ENCODE measurements at regions not wholly inside any gene's neighbourhood (a gene's known extent, or its start where the extent isn't known, plus 50 kb on each side); places are given as distances from the start of the nearest gene placed in this dataset.

DNA sequence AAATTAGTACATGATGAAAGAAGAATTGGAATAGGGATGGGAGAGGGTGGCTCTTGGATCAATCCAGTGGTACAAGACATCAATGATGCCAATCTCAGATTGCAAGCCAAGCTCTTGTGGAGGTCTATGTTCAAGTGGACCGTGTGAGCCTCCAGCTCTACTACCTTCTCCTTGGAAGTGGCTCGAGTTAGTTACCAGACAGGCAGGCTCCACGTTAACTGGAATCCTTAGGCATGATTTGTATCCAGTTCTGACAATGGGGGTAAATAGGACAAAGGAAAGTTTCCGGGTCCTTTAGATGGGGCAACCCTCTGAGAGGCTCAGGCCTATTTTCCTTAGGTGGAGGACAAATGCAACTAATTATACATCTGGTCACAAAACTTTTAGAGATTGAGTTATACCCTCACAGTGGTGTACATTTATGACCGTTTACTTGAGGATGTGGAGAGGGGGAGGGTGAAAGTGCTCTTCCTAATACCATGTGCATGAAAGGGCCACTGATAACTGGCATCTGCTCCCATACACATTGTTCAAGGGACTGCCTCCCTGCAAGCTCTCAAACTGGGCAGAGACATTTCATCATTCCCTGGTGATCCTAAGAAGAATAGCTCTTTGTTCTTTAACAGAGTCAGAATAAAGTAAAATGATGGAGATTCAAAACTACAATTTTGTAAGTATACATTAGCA lies 180.2 kb downstream of the SOCS6 start:
- 14% methylated on average over 4 of the region's 5 CpGs for WGBS (ENCODE audit: low lambda C conversion rate)
- Histone ChIP-seq H4K20me1 (ENCODE audit: insufficient read depth, low read length) (no peaks in the 10 kb centered on the region), H3K4me3 (replicated peaks in 1 of 3; ENCODE audit: insufficient read depth in 1 of 3, low read depth in 2 of 3, low read length in 3 of 3) (no peak overlapping the region), H3K79me2 (ENCODE audit: insufficient read depth, low read length) (no peaks in the 10 kb centered on the region), H3K9me3 (ENCODE audit: low read length) (no peaks in the 10 kb centered on the region), H3K4me2 (ENCODE audit: low read depth, low read length) (no peak overlapping the region), H3K27ac (ENCODE audit: extremely low read length, insufficient read depth, low read length) (no peak overlapping the region), H3K27me3 (ENCODE audit: control insufficient read depth in 1 of 2, insufficient read depth in 2 of 2, low read length in 2 of 2) (no peaks in the 10 kb centered on the region), H3K9ac (ENCODE audit: insufficient read depth, low read depth, low read length) (no peak overlapping the region), H3K4me1 (ENCODE audit: insufficient read depth, low read length) (peaks cover 10% of the 10 kb centered on the region), H2AFZ (ENCODE audit: low read length) (no peak overlapping the region), H3K36me3 (replicated peaks in 1 of 2; ENCODE audit: control insufficient read depth in 1 of 2, insufficient read depth in 2 of 2, low read length in 2 of 2) (no peaks in the 10 kb centered on the region)
- no peak for DNase-seq (ENCODE audit: low spot score)
- no peak for TF ChIP-seq TARDBP (CRISPR knock-in tag; IDR thresholded peaks at IDR 0.05)
- TF ChIP-seq, protein P1, sequence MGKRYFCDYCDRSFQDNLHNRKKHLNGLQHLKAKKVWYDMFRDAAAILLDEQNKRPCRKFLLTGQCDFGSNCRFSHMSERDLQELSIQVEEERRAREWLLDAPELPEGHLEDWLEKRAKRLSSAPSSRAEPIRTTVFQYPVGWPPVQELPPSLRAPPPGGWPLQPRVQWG (CRISPR knock-in tag; IDR thresholded peaks at IDR 0.05; ENCODE audit: borderline replicate concordance, low read depth) = no peak
- no peak for TF ChIP-seq ZMYM4 (CRISPR knock-in tag; IDR thresholded peaks at IDR 0.05)
- TF ChIP-seq, protein P2, sequence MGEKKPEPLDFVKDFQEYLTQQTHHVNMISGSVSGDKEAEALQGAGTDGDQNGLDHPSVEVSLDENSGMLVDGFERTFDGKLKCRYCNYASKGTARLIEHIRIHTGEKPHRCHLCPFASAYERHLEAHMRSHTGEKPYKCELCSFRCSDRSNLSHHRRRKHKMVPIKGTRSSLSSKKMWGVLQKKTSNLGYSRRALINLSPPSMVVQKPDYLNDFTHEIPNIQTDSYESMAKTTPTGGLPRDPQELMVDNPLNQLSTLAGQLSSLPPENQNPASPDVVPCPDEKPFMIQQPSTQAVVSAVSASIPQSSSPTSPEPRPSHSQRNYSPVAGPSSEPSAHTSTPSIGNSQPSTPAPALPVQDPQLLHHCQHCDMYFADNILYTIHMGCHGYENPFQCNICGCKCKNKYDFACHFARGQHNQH (CRISPR knock-in tag; IDR thresholded peaks at IDR 0.05) = no peak
- TF ChIP-seq SMAD3 (CRISPR knock-in tag; IDR thresholded peaks at IDR 0.05) = no peak
- TF ChIP-seq AGO2 (optimal IDR thresholded peaks at IDR 0.05; ENCODE audit: low read depth, low read length) = no peak
- no peak for TF ChIP-seq SKI (IDR thresholded peaks at IDR 0.05; ENCODE audit: partially characterized antibody)
- TF ChIP-seq, protein P3, sequence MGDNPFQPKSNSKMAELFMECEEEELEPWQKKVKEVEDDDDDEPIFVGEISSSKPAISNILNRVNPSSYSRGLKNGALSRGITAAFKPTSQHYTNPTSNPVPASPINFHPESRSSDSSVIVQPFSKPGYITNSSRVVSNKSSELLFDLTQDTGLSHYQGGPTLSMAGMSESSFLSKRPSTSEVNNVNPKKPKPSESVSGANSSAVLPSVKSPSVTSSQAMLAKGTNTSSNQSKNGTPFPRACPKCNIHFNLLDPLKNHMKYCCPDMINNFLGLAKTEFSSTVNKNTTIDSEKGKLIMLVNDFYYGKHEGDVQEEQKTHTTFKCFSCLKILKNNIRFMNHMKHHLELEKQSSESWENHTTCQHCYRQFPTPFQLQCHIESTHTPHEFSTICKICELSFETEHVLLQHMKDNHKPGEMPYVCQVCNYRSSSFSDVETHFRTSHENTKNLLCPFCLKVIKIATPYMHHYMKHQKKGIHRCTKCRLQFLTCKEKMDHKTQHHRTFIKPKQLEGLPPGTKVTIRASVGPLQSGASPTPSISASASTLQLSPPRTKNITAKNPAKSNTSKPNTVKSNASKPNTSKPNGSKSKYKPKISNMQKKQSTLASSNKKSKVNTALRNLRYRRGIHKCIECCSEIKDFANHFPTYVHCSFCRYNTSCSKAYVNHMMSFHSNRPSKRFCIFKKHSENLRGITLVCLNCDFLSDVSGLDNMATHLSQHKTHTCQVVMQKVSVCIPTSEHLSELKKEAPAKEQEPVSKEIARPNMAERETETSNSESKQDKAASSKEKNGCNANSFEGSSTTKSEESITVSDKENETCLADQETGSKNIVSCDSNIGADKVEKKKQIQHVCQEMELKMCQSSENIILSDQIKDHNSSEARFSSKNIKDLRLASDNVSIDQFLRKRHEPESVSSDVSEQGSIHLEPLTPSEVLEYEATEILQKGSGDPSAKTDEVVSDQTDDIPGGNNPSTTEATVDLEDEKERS (CRISPR knock-in tag; IDR thresholded peaks at IDR 0.05) = no peak
- TF ChIP-seq, protein P4, sequence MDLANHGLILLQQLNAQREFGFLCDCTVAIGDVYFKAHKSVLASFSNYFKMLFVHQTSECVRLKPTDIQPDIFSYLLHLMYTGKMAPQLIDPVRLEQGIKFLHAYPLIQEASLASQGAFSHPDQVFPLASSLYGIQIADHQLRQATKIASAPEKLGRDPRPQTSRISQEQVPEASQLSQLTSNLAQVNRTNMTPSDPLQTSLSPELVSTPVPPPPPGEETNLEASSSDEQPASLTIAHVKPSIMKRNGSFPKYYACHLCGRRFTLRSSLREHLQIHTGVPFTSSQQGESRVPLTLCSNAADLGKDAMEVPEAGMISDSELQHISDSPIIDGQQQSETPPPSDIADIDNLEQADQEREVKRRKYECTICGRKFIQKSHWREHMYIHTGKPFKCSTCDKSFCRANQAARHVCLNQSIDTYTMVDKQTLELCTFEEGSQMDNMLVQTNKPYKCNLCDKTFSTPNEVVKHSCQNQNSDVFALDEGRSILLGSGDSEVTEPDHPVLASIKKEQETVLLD (CRISPR knock-in tag; IDR thresholded peaks at IDR 0.05; ENCODE audit: low read depth) = no peak
- TF ChIP-seq, protein P5, sequence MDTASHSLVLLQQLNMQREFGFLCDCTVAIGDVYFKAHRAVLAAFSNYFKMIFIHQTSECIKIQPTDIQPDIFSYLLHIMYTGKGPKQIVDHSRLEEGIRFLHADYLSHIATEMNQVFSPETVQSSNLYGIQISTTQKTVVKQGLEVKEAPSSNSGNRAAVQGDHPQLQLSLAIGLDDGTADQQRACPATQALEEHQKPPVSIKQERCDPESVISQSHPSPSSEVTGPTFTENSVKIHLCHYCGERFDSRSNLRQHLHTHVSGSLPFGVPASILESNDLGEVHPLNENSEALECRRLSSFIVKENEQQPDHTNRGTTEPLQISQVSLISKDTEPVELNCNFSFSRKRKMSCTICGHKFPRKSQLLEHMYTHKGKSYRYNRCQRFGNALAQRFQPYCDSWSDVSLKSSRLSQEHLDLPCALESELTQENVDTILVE (CRISPR knock-in tag; IDR thresholded peaks at IDR 0.05) = no peak
- no peak for TF ChIP-seq FLYWCH1 (CRISPR knock-in tag; IDR thresholded peaks at IDR 0.05)
- TF ChIP-seq DNMT3B (CRISPR knock-in tag; conservative IDR thresholded peaks at IDR 0.05) = no peak
- no peak for TF ChIP-seq CHCHD3 (CRISPR knock-in tag; IDR thresholded peaks at IDR 0.05)
- TF ChIP-seq BRCA1 (CRISPR knock-in tag; IDR thresholded peaks at IDR 0.05) = no peak
- ATAC-seq = no peak
- BruUV-seq (replicated peaks) = no TSS peak
- ChIA-PET POLR2A (no interaction called here), CTCF (ENCODE audit: low intra/inter-chr PET ratio, low total read pairs) (no interaction called here)
- intact Hi-C loops (cut with micrococcal nuclease; ENCODE audit: unreplicated experiment) (no loop called here), in situ Hi-C loops (cut with HindIII; ENCODE audit: extremely low pct_ligation_motif_present, low pct_unique_long_range_greater_than_20kb) (no loop called here)
- FAIRE-seq = no peak

Measured in HepG2 (cell line).